ENCODE measurements at regions not wholly inside any gene's neighbourhood (a gene's known extent, or its start where the extent isn't known, plus 50 kb on each side); places are given as distances from the start of the nearest gene placed in this dataset.

DNA sequence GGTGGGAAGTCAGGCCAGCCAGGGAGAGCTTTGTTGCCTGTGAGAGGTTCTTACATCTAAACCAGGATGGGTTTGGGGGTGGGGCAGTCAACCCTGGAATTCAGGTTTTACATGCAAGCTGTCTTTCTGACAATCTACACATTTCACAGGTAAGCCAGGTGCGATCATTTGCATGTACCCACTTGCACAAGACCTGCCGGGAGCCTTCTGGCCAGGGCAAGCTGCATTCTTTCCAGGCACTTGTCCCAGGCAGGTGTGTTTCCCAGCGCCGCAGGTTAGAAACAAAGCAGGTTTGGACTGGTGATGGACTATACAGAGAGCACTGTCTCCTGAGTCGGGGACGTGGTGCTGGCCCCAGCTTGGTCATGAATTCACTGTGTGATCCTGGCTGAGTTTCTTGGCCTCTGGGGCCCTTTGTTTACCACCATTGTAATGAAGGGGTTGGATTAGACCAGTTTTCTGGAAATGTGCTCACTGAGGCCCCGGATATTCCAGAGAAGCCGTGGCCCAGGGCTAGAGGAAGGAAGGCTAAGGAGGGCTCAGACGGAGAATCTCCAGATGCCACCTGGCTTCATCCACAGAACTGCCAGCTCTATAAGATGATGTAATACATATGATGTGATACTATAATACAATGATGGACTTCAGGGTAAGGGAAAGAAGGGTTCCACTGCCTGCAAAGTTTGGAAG lies 205.2 kb upstream of the SVIL start:
- peaks cover 9% of the 10 kb centered on the region for H3K9me3 ChIP-seq
- DNase-seq, result peak; percentile 91 to 94
- ChIA-PET CTCF (interaction anchor here (1.5 kb wide), 1 partner anchor 18 kb away, joined by 9 read pairs; no protein-coding TSS in a partner anchor), POLR2A (interaction anchor here (0.6 kb wide), 3 partner anchors 10 to 140 kb away, joined by 3 to 6 read pairs (median 4); no protein-coding TSS in a partner anchor)
- H3K4me1 ChIP-seq, result peaks cover 53% of the 10 kb centered on the region
- no peaks in the 10 kb centered on the region for H3K27me3 ChIP-seq (replicated peaks; ENCODE audit: control insufficient read depth, insufficient read depth, low read length)
- TSS peak; percentile 81 for BruUV-seq (replicated peaks)
- no peaks in the 10 kb centered on the region for H3K36me3 ChIP-seq (ENCODE audit: control insufficient read depth, insufficient read depth, low read length)
- H3K4me1 Mint-ChIP-seq (ENCODE audit: low read depth, unreplicated experiment), result peaks cover 61% of the 10 kb centered on the region
- no peaks in the 10 kb centered on the region for H3K27me3 Mint-ChIP-seq (ENCODE audit: insufficient read depth, unreplicated experiment)
- no peaks in the 10 kb centered on the region for H3K36me3 Mint-ChIP-seq (ENCODE audit: insufficient read depth, unreplicated experiment)
- H3K27ac Mint-ChIP-seq (ENCODE audit: unreplicated experiment), result peak overlapping the region; percentile 93
- peak overlapping the region; percentile 27 for H3K4me3 Mint-ChIP-seq (ENCODE audit: unreplicated experiment)
- intact Hi-C loops (cut with micrococcal nuclease; ENCODE audit: unreplicated experiment), result loop anchor here (1.0 to 2.0 kb wide), 2 partner anchors 25 to 103 kb away; no protein-coding TSS in a partner anchor
- H3K4me3 ChIP-seq (ENCODE audit: low read depth, low read length), result no peak overlapping the region
- peaks cover 6% of the 10 kb centered on the region for H3K9me3 Mint-ChIP-seq (ENCODE audit: unreplicated experiment)
- TF ChIP-seq, protein P1, sequence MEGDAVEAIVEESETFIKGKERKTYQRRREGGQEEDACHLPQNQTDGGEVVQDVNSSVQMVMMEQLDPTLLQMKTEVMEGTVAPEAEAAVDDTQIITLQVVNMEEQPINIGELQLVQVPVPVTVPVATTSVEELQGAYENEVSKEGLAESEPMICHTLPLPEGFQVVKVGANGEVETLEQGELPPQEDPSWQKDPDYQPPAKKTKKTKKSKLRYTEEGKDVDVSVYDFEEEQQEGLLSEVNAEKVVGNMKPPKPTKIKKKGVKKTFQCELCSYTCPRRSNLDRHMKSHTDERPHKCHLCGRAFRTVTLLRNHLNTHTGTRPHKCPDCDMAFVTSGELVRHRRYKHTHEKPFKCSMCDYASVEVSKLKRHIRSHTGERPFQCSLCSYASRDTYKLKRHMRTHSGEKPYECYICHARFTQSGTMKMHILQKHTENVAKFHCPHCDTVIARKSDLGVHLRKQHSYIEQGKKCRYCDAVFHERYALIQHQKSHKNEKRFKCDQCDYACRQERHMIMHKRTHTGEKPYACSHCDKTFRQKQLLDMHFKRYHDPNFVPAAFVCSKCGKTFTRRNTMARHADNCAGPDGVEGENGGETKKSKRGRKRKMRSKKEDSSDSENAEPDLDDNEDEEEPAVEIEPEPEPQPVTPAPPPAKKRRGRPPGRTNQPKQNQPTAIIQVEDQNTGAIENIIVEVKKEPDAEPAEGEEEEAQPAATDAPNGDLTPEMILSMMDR (IDR thresholded peaks at IDR 0.05; ENCODE audit: insufficient read depth in 1 of 2, low read depth in 1 of 2, low read length in 1 of 2, severe bottlenecking in 1 of 2, unreplicated experiment in 1 of 2), result no peak

GRCh38 chr10:29838539-29838938 lies 203.8 kb upstream of the SVIL start:
- peaks cover 61% of the 10 kb centered on the region for H3K4me1 Mint-ChIP-seq (ENCODE audit: low read depth, unreplicated experiment)
- no TSS peak for BruUV-seq (replicated peaks)
- CTCF ChIA-PET, result no interaction called here
- Histone ChIP-seq H3K36me3 (ENCODE audit: control insufficient read depth, insufficient read depth, low read length) (no peaks in the 10 kb centered on the region), H3K4me3 (ENCODE audit: low read depth, low read length) (no peak overlapping the region), H3K9me3 (0 out of 2 replicates have a peak, but pooled peaks cover 5% of the 10 kb centered on the region), H3K4me1 (peaks cover 53% of the 10 kb centered on the region), H3K27me3 (replicated peaks; ENCODE audit: control insufficient read depth, insufficient read depth, low read length) (no peaks in the 10 kb centered on the region)
- POLR2A ChIA-PET, result no interaction called here
- H3K27ac Mint-ChIP-seq (ENCODE audit: unreplicated experiment), result peak overlapping the region; percentile 11
- H3K4me3 Mint-ChIP-seq (ENCODE audit: unreplicated experiment), result no peak overlapping the region
- intact Hi-C loops (cut with micrococcal nuclease; ENCODE audit: unreplicated experiment), result no loop called here
- no peaks in the 10 kb centered on the region for H3K36me3 Mint-ChIP-seq (ENCODE audit: insufficient read depth, unreplicated experiment)
- no peaks in the 10 kb centered on the region for H3K27me3 Mint-ChIP-seq (ENCODE audit: insufficient read depth, unreplicated experiment)
- DNase-seq, result no peak
- H3K9me3 Mint-ChIP-seq (ENCODE audit: unreplicated experiment), result no peaks in the 10 kb centered on the region
- TF ChIP-seq, protein P1 (IDR thresholded peaks at IDR 0.05; ENCODE audit: insufficient read depth in 1 of 2, low read depth in 1 of 2, low read length in 1 of 2, severe bottlenecking in 1 of 2, unreplicated experiment in 1 of 2), result no peak

DNA sequence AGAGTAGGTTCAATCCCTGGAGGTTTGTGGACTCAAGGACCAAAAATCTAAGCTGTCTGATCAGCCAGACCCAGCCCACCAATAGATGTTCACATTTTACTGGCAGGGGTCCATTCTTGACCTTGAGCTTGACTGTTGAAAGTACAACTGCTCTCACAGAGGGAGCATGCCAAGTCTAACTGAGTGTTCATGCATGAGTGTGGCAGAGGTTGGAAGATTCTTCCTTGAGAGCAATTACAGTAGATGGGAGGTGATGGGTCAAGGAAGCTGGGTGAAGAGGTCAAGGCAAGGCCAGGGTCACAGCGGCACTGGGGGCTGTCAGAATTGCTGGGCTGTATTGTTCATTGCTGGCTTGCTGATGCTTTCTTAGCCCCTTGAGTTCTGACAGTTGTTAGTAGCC lies 202.8 kb upstream of the SVIL start:
- Histone ChIP-seq H3K4me3 (ENCODE audit: low read depth, low read length) (no peak overlapping the region), H3K27me3 (replicated peaks; ENCODE audit: control insufficient read depth, insufficient read depth, low read length) (no peaks in the 10 kb centered on the region), H3K4me1 (peaks cover 53% of the 10 kb centered on the region), H3K9me3 (0 out of 2 replicates have a peak, but pooled peaks cover 5% of the 10 kb centered on the region), H3K36me3 (ENCODE audit: control insufficient read depth, insufficient read depth, low read length) (no peaks in the 10 kb centered on the region)
- H3K9me3 Mint-ChIP-seq (ENCODE audit: unreplicated experiment), result peaks cover 6% of the 10 kb centered on the region
- TF ChIP-seq, protein P1 (IDR thresholded peaks at IDR 0.05; ENCODE audit: insufficient read depth in 1 of 2, low read depth in 1 of 2, low read length in 1 of 2, severe bottlenecking in 1 of 2, unreplicated experiment in 1 of 2), result no peak
- intact Hi-C loops (cut with micrococcal nuclease; ENCODE audit: unreplicated experiment), result no loop called here
- ChIA-PET POLR2A (no interaction called here), CTCF (no interaction called here)
- DNase-seq, result no peak
- peaks cover 60% of the 10 kb centered on the region for H3K4me1 Mint-ChIP-seq (ENCODE audit: low read depth, unreplicated experiment)
- no peaks in the 10 kb centered on the region for H3K36me3 Mint-ChIP-seq (ENCODE audit: insufficient read depth, unreplicated experiment)
- no peaks in the 10 kb centered on the region for H3K27me3 Mint-ChIP-seq (ENCODE audit: insufficient read depth, unreplicated experiment)
- no TSS peak for BruUV-seq (replicated peaks)
- no peak overlapping the region for H3K4me3 Mint-ChIP-seq (ENCODE audit: unreplicated experiment)
- no peak overlapping the region for H3K27ac Mint-ChIP-seq (ENCODE audit: unreplicated experiment)

Data from Caco-2 (cell line).